HepG2 (cell line): ENCODE measurements at regions not wholly inside any gene's neighbourhood (a gene's known extent, or its start where the extent isn't known, plus 50 kb on each side); places are given as distances from the start of the nearest gene placed in this dataset.

Experiments
- ATAC-seq: fragments of 200-7000 bp; cut with Tn5 transposase; 3 replicates; pipeline ENCODE4 v1.9.1; 2020; ENCODE audit warnings: mild to moderate bottlenecking, moderate library complexity
- BruUV-seq: library from RNA; stranded (reverse); fragments of 400-500 nt; replicated peaks from 2 replicates; lab custom pipeline; 2021; lab: Mats Ljungman, UMichigan
- CTCF ChIA-PET: fragments of 300-600 bp; formaldehyde crosslinking; extraction: SDS; loops from one replicate; lab custom pipeline; 2021; ENCODE audit warnings: low total read pairs, inconsistent platforms, low intra/inter-chr PET ratio; lab: Yijun Ruan, JAX
- POLR2A ChIA-PET: fragments of 350-600 bp; sonication (Branson Sonifier 250); formaldehyde crosslinking; loops from one replicate; lab custom pipeline; 2020; ENCODE audit warnings: antibody characterized with exemption, inconsistent platforms; lab: Yijun Ruan, JAX
- DNase-seq: peaks from one replicate; pipeline ENCODE4 v3.0.0-alpha.2; 2015; ENCODE audit warnings: low spot score
- FAIRE-seq: peaks from 3 replicates; lab custom pipeline; 2011; peaks lifted over from hg19 to GRCh38; lab: Jason Lieb, UNC
- H2AFZ ChIP-seq: one replicate; pipeline ENCODE4 v1.6.1; 2011; ENCODE audit warnings: low read length, inconsistent platforms
- H3K27ac ChIP-seq: fragments of 300-600 bp; 3 replicates; pipeline ENCODE4 v1.8.0; 2011; ENCODE audit warnings: mixed run types, mild to moderate bottlenecking, mixed read lengths, low read length, inconsistent platforms; ENCODE audit not compliant: insufficient read depth; ENCODE audit errors: extremely low read length
- H3K27me3 ChIP-seq, 2 experiments: fragments of 200-600 bp in 1 of 2; 2 replicates in 1 of 2; 3 replicates in 1 of 2; pipeline versions ENCODE4 v1.6.0 to v1.8.0; 2011; ENCODE audit warnings: low read length in 2 of 2, mild to moderate bottlenecking in 2 of 2, moderate library complexity in 2 of 2, inconsistent platforms in 1 of 2; ENCODE audit not compliant: insufficient read depth in 2 of 2, control insufficient read depth in 1 of 2
- H3K36me3 ChIP-seq, 2 experiments: fragments of 200-600 bp in 1 of 2; replicated peaks in 1 of 2; 2 replicates in 1 of 2; 3 replicates in 1 of 2; pipeline versions ENCODE4 v1.5.1 to v1.8.0; 2011; ENCODE audit warnings: low read length in 2 of 2, inconsistent platforms in 1 of 2; ENCODE audit not compliant: insufficient read depth in 2 of 2, control insufficient read depth in 1 of 2
- H3K4me1 ChIP-seq: 2 replicates; pipeline ENCODE4 v1.5.1; 2012; ENCODE audit warnings: low read length, inconsistent platforms; ENCODE audit not compliant: insufficient read depth
- H3K4me2 ChIP-seq: 2 replicates; pipeline ENCODE4 v1.6.0; 2011; ENCODE audit warnings: low read depth, low read length, inconsistent platforms
- H3K4me3 ChIP-seq, 3 experiments: fragments of 200-600 bp in 1 of 3; sonication (generic), shearing (Covaris generic) in 1 of 3; replicated peaks in 1 of 3; 2 replicates each; pipeline ENCODE4 v1.5.1; 2011 to 2016; ENCODE audit warnings: low read length in 3 of 3, inconsistent platforms in 2 of 3, low read depth in 2 of 3, mild to moderate bottlenecking in 2 of 3, control low read depth in 1 of 3, mixed read lengths in 1 of 3; ENCODE audit not compliant: insufficient read depth in 1 of 3
- H3K79me2 ChIP-seq: one replicate; pipeline ENCODE4 v1.6.1; 2011; ENCODE audit warnings: low read length, inconsistent platforms; ENCODE audit not compliant: insufficient read depth
- H3K9ac ChIP-seq: 2 replicates; pipeline ENCODE4 v1.6.0; 2011; ENCODE audit warnings: mild to moderate bottlenecking, low read depth, low read length, inconsistent platforms; ENCODE audit not compliant: insufficient read depth
- H3K9me3 ChIP-seq: 2 replicates; pipeline ENCODE4 v1.5.1; 2012; ENCODE audit warnings: mild to moderate bottlenecking, low read length
- H4K20me1 ChIP-seq: 2 replicates; pipeline ENCODE4 v1.6.0; 2011; ENCODE audit warnings: inconsistent platforms, mild to moderate bottlenecking, low read length, moderate library complexity; ENCODE audit not compliant: insufficient read depth
- CTCF ChIP-seq: sonication (generic); formaldehyde crosslinking; IDR thresholded peaks from 2 replicates; pipeline ENCODE4 v1.5.0; 2020; ENCODE audit warnings: mild to moderate bottlenecking, missing genetic modification reagents, moderate library complexity
- HINFP ChIP-seq: sonication (generic); formaldehyde crosslinking; IDR thresholded peaks from 2 replicates; pipeline ENCODE4 v1.4.0; 2020; ENCODE audit warnings: low read depth, mild to moderate bottlenecking, missing genetic modification reagents
- PHF20 ChIP-seq: sonication (generic); formaldehyde crosslinking; IDR thresholded peaks from 2 replicates; pipeline ENCODE4 v1.5.0; 2020; ENCODE audit warnings: mild to moderate bottlenecking, missing genetic modification reagents
- TOE1 ChIP-seq: sonication (generic); formaldehyde crosslinking; IDR thresholded peaks from 2 replicates; pipeline ENCODE4 v1.4.0; 2020; ENCODE audit warnings: mild to moderate bottlenecking, missing genetic modification reagents
- TRIM22 ChIP-seq: fragments of 450-650 bp; IDR thresholded peaks from 2 replicates; pipeline ENCODE4 v1.6.1; 2017
- ZNF441 ChIP-seq: sonication (generic); formaldehyde crosslinking; IDR thresholded peaks from 2 replicates; pipeline ENCODE4 v1.7.0; 2021; ENCODE audit warnings: missing genetic modification reagents, borderline replicate concordance
- ZNF629 ChIP-seq: sonication (generic); formaldehyde crosslinking; conservative IDR thresholded peaks from 2 replicates; pipeline ENCODE4 v1.5.0; 2020; ENCODE audit warnings: missing genetic modification reagents
- WGBS: methylation state at CpG from one replicate; pipeline ENCODE4 v1.1.6; 2017; ENCODE audit warnings: low lambda C conversion rate; 5-methylcytosine and 5-hydroxymethylcytosine counted together
- in situ Hi-C: cut with HindIII; loops from 2 replicates; pipeline ENCODE4 v1.10.0; 2017; ENCODE audit warnings: low pct_unique_long_range_greater_than_20kb; ENCODE audit not compliant: extremely low pct_ligation_motif_present
- intact Hi-C: fragments of 100-400 bp; cut with micrococcal nuclease; formaldehyde crosslinking; loops from one replicate; pipeline ENCODE4 v1.10.0; 2022; ENCODE audit not compliant: unreplicated experiment

GRCh38 chr4:152112887-152113286 lies 352.1 kb upstream of the GATB start:
- Histone ChIP-seq H3K4me1 (no peaks in the 10 kb centered on the region), H2AFZ (no peak overlapping the region), H3K27me3 (peaks cover 1 to 18% of the 10 kb centered on the region in 2 experiments; a peak in 4 of 5 replicates), H3K27ac (no peak overlapping the region), H4K20me1 (no peaks in the 10 kb centered on the region), H3K9ac (no peak overlapping the region), H3K4me3 (no peak overlapping the region), H3K9me3 (no peaks in the 10 kb centered on the region), H3K4me2 (no peak overlapping the region), H3K79me2 (no peaks in the 10 kb centered on the region), H3K36me3 (no peaks in the 10 kb centered on the region)
- no peak for DNase-seq
- TF ChIP-seq CTCF (CRISPR knock-in tag), result no peak
- TF ChIP-seq ZNF629, result no peak
- TF ChIP-seq HINFP (CRISPR knock-in tag), result no peak
- no peak for TF ChIP-seq PHF20
- no peak for TF ChIP-seq TRIM22
- TF ChIP-seq ZNF441, result no peak
- no peak for TF ChIP-seq TOE1 (CRISPR knock-in tag)
- BruUV-seq, result no TSS peak
- intact Hi-C loops (no loop called here), in situ Hi-C loops (no loop called here)
- ChIA-PET CTCF (no interaction called here), POLR2A (no interaction called here)
- ATAC-seq, result no peak
- no peak for FAIRE-seq
- WGBS, result 0% methylated on average over 2 of the region's 2 CpGs
